NCI-H2171 (cell line): ENCODE measurements at regions not wholly inside any gene's neighbourhood (a gene's known extent, or its start where the extent isn't known, plus 50 kb on each side); places are given as distances from the start of the nearest gene placed in this dataset.
A peak's percentile ranks its signal among the peaks of the same experiment; 100 is the strongest.
"Not testable (repeated sequence)": the region's sequence is repeated elsewhere in the genome, so short reads cannot be mapped to it uniquely, and the experiment has no call there.

Experiments used
- DNase-seq: peaks from one replicate; lab custom pipeline; 2025; lab: John Stamatoyannopoulos, UW

DNA sequence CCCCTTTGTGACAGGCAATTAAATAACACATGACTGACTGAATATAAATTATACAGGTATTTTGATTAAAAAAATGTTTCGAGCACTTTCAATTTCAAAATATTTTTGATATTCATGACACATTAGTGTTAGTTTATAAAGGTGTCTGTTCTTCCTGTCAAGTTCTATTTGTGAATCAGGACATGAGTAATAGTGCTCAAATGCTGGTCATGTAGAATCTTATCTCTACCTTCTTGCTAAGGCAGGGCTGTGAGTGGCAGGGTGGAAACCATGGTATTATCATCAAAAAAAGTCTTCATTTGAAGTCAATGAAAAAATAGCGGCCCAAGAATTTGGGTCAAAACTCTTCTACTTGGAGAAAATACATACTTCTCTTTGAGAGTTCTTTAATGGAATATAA is 250.2 kb downstream of the DACT1 start:
- DNase-seq = no peak

- DNase-seq = no peak
Measured at GRCh38 chr14:58898655-58899316, 261.0 kb downstream of the DACT1 start.

- no peak for DNase-seq
Measured at GRCh38 chr14:58899317-58899713, 261.6 kb downstream of the DACT1 start.

GRCh38 chr14:58901826-58902225 is 264.1 kb downstream of the DACT1 start:
- DNase-seq = no peak

DNA sequence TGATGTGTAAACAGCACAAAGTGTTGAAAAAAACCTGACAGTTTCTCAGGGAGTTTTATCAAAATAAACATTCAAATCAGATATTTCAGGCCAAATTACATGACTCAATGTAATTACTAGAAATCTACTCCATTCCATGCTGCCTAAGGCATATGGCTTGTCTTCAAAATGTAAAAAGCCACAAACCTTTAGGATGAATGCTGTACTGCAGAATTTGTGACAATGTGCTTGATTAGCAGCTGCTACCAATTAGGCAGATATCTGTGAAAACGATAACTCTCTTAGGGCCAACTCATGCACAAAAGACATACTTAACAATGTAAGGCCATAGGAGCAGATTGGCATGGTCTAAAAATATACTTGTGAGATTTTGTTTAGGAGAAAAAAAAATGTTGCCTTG is 267.0 kb downstream of the DACT1 start:
- peak; percentile 84 for DNase-seq

- DNase-seq = no peak
Measured at GRCh38 chr14:58907803-58908202, 270.0 kb downstream of the DACT1 start.

DNA sequence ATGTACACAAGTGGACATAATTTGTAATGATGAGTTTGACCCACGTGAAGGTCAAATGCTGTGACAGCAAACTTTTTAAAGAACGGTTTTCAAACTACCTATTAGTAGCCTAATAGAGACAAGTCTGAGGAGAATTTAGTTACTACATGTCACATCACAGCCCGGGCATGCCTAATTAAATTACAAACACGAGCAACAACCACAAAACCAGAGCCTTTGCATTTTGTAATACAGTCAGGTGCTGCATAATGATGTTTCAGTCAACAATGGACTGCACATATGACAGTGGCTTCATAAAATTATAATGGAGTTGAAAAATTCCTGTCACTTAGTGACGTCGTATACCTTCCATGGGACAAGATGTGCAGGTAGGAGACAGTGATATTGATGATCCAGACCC is 274.5 kb downstream of the DACT1 start:
- no peak for DNase-seq

GRCh38 chr14:58912799-58913432 is 275.2 kb downstream of the DACT1 start:
- DNase-seq = no peak

GRCh38 chr14:58914279-58914855 is 274.1 kb upstream of the DAAM1 start:
- no peak for DNase-seq

GRCh38 chr14:58915646-58916045 is 272.8 kb upstream of the DAAM1 start:
- DNase-seq = no peak

GRCh38 chr14:58918066-58918738 is 270.3 kb upstream of the DAAM1 start:
- DNase-seq = no peak

DNA sequence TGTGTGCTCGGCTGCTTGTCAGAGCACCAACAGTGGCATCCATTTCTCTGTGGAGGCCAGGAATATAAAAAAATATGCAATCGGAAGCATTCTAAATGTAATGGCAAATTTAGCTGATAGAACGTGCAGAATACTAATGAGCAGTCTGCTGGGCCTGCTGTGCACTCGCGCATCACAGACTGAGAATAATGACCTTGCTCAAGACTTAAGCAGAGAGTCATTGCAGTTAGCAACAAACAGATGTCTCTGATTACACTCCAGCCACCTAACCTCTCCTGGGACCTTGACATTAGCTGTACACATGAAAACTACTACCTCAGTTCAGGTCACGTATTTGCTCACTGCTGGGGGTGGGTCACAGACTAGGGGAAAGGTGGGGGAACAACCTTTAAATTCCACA is 269.2 kb upstream of the DAAM1 start:
- DNase-seq = peak; percentile 92

DNA sequence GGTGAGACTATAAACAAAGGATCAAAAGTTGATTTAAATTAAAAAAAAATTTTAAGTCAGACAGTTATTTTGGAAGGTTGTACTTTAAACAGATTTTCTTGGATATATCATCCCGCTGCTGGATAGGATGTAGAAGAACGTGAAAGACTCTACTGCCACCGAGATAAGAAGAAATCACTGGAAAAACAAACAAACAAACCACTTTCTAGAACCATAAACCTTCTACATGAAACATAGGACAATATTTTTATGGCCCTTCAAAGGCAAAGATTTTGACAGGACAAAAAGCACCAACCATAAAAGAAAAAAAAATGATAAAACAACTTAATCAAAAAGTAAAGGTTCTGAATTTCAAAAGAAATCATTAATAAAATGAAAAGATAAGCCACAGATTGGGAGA is 268.2 kb upstream of the DAAM1 start:
- no peak for DNase-seq

- not testable (repeated sequence) for DNase-seq
Measured at GRCh38 chr14:58922201-58922940, 266.1 kb upstream of the DAAM1 start.

DNA sequence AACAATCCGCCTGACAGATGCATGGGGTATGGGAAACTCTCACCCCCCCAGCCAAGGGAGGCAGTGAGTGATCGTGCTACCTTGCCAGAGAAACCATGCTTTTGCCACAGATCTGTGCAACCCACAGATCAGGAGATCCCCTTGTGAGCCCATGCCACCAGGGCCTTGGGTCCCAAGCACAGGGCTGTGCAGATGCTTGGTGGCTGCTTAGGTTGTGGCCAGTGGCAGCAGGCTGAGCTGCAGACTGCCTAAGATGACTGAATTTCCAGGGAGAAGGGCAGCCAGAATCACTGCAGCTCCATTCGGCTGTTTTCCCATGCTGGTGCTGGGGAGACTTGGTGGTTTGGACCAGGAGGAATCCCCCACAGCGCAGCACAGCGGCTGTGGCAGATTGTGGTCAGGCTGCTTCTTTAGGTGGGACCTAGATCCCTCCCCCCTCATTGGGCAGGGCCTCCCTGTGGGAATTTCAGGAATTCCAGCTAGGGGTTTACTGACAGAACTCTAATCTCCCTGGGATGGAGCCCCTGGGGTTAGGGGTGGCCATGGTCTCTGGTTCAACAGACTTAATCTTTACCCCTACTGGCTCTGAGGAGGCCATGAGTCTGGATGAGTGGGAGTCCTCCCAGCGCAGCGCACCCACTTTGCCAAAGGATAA is 264.6 kb upstream of the DAAM1 start:
- DNase-seq = no peak

DNA sequence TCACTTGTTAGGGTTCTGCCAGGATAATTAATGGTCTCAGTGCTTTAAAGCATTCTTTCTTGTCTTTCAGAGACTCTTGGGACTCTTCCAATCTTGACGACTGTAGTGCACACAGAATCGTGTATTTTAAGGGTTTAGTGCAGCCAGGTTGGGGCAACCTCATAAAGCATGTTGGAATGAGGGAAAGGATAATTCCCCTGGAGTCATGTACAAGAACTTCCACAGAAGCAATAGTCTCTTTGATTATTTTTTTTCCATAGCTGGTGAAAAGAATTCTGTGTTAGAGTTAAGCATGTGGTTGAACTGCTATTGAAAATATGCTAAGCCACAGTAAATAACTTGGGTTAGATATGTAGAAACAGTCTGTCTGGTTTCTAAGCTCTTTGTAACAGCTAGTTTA is 246.8 kb upstream of the DAAM1 start:
- DNase-seq = no peak

DNA sequence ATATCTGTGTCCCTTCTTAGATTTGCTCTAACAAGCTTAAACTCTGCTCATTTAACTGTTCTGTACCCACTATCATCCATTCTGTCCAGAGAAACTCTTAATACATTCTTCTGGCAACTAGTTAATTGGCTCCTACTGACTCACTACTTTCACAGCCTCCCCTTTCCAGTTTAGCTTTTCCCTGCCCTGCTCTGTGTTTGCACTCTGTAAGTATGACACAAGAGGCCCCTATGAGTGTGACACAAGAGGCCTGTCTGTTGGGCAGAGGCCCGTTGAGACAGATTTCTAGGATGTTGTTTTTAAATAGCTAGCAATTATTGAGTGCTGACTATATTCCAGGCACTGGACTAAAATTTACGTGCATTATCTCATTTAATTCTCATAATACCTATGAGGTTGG is 246.0 kb upstream of the DAAM1 start:
- DNase-seq = no peak

GRCh38 chr14:58944343-58944967 is 244.0 kb upstream of the DAAM1 start:
- DNase-seq = peak; percentile 59

- DNase-seq = no peak
Measured at GRCh38 chr14:58944968-58945356, 243.5 kb upstream of the DAAM1 start.

GRCh38 chr14:58946431-58946830 is 242.0 kb upstream of the DAAM1 start:
- DNase-seq = no peak

DNA sequence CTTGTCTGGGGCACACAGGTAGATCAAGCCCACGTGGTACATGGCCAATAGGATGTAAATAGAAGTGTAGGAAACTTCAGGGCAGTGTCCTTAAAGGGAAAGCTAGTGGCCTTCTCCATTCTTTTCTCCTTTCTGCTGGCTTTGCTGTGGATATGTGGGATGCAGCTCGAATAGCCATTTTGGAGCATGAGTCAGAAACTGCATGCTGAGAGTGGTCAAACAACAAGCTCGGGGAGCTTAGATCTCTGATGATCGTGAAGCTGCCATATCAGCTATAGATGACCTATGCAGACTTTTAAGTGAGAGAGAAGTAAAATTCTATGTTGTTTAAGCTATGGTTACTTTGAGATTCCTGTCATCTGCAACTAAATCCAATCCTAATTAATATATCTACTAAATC is 241.3 kb upstream of the DAAM1 start:
- no peak for DNase-seq
